Heart left ventricle (tissue), 13 donors: ENCODE measurements at regions not wholly inside any gene's neighbourhood (a gene's known extent, or its start where the extent isn't known, plus 50 kb on each side); places are given as distances from the start of the nearest gene placed in this dataset.

ENCODE experiments used
- POLR2A ChIP-seq, 2 donors: fragments of 450-650 bp; IDR thresholded peaks; one replicate each; pipeline ENCODE4 v1.6.1; 2017; ENCODE audit warnings: antibody characterized with exemption in 2 of 2, mild to moderate bottlenecking in 2 of 2, moderate library complexity in 2 of 2
- TF ChIP-seq, protein P1 (sequence below), 12 donors: fragments of 200-600 bp; sonication (generic) in 4 of 12; IDR thresholded peaks; one replicate each; pipeline versions ENCODE4 v1.5.0 to v1.8.0; 2018 to 2022; ENCODE audit warnings: antibody characterized with exemption in 12 of 12, mild to moderate bottlenecking in 5 of 12
- donor health status: ischemic (EF 13 %, LVEDD 7.1; RV severe dilation, severe dysfunction).
- donor health status: DM: no; HTN: yes; CAD: no.
- donor health status: DM: no; HTN: no; CAD: no.
- donor health status: ischemic (EF 25% LVEDD 6.9; RV normal size, moderate dysfunction).
- donor health status: ischemic (EF 25% LVEDD 5.7; RV mildly dilated, moderate dysfunction).
- donor health status: ischemic (EF 35%, LVEDD 5.7; RV mildly dilated, moderate dysfunction).
- donor health status: nonischemic (EF 11% LVEDD 7.7; RV severe dilation, severe dysfunction).
- donor health status: DM: yes; HTN: yes; CAD: no.
- donor health status: PGD.
- donor health status: ischemic (EF 29% LVEDD 5.4; RV normal size, mild dysfunction).
- donor health status: nonischemic (EF 23%, LVEDD 6.1; RV moderate dilation, normal function).

DNA sequence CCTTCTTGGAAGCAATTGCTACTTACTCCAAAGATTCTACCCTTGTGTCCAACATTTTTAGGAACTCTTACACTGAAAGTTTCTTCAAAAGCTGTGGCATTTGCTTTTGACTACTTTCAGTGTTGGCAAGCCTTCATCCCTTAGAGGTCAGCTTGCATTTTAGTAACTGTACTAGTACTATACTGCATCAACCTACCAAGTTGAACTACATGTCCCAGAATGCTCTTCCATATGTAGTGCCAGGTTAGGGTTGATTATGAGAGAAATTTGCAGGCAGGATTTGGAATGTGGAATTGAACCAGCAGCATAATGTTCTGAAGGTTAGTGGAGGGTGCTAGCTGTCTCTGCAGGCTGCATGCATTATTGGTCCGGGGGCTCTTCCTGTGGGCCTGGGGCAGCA lies 189.9 kb upstream of the FOXN2 start:
- TF ChIP-seq, protein P1, sequence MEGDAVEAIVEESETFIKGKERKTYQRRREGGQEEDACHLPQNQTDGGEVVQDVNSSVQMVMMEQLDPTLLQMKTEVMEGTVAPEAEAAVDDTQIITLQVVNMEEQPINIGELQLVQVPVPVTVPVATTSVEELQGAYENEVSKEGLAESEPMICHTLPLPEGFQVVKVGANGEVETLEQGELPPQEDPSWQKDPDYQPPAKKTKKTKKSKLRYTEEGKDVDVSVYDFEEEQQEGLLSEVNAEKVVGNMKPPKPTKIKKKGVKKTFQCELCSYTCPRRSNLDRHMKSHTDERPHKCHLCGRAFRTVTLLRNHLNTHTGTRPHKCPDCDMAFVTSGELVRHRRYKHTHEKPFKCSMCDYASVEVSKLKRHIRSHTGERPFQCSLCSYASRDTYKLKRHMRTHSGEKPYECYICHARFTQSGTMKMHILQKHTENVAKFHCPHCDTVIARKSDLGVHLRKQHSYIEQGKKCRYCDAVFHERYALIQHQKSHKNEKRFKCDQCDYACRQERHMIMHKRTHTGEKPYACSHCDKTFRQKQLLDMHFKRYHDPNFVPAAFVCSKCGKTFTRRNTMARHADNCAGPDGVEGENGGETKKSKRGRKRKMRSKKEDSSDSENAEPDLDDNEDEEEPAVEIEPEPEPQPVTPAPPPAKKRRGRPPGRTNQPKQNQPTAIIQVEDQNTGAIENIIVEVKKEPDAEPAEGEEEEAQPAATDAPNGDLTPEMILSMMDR (IDR thresholded peaks at IDR 0.05): no peak
- no peak for TF ChIP-seq POLR2A (IDR thresholded peaks at IDR 0.05)
